Gastrocnemius medialis (tissue), 4 donors: ENCODE measurements at regions not wholly inside any gene's neighbourhood (a gene's known extent, or its start where the extent isn't known, plus 50 kb on each side); places are given as distances from the start of the nearest gene placed in this dataset.
A peak's percentile ranks its signal among the peaks of the same experiment; 100 is the strongest.
"Not testable (repeated sequence)": the region's sequence is repeated elsewhere in the genome, so short reads cannot be mapped to it uniquely, and the experiment has no call there.

Experiments
- ATAC-seq, 2 donors: fragments of 150-250 bp; one replicate each; pipeline ENCODE4 v1.9.1; 2016
- DNase-seq, 2 donors: peaks; one replicate each; pipeline ENCODE4 v3.0.0-alpha.2; 2019
- H3K27ac ChIP-seq, 4 donors: fragments of 200-600 bp; sonication (generic); 1 replicate in 1 of 4; 2 replicates in 3 of 4; pipeline ENCODE4 v1.5.1; 2016 to 2018; ENCODE audit warnings: mild to moderate bottlenecking in 2 of 4, moderate library complexity in 1 of 4
- H3K27me3 ChIP-seq, 3 donors: fragments of 200-600 bp; sonication (generic) in 2 of 3; 1 replicate in 1 of 3; 2 replicates in 2 of 3; pipeline versions ENCODE4 v1.5.1 to v1.6.0; 2016 to 2019; ENCODE audit warnings: mild to moderate bottlenecking in 1 of 3, moderate library complexity in 1 of 3
- H3K36me3 ChIP-seq, 2 donors: fragments of 200-600 bp; sonication (generic) in 1 of 2; one replicate each; pipeline ENCODE4 v1.5.1; 2017 to 2018
- H3K4me1 ChIP-seq, 2 donors: fragments of 200-600 bp; sonication (generic) in 1 of 2; one replicate each; pipeline ENCODE4 v1.5.1; 2016 to 2017; ENCODE audit warnings: mild to moderate bottlenecking in 2 of 2
- H3K4me3 ChIP-seq, 4 donors: fragments of 200-600 bp; sonication (generic) in 3 of 4; 1 replicate in 1 of 4; 2 replicates in 3 of 4; pipeline ENCODE4 v1.5.1; 2016 to 2019; ENCODE audit warnings: mild to moderate bottlenecking in 2 of 4
- H3K9me3 ChIP-seq, 3 donors: fragments of 200-600 bp; sonication (generic) in 2 of 3; 1 replicate in 1 of 3; 2 replicates in 2 of 3; pipeline ENCODE4 v1.5.1; 2016 to 2019
- POLR2A ChIP-seq, 2 donors: fragments of 450-650 bp; IDR thresholded peaks; one replicate each; pipeline ENCODE4 v1.6.1; 2017; ENCODE audit warnings: antibody characterized with exemption in 2 of 2, mild to moderate bottlenecking in 2 of 2, moderate library complexity in 2 of 2
- in situ Hi-C, 4 donors: fragments of 200-750 bp; cut with MboI; loops; one replicate each; pipeline versions ENCODE4 v1.15.0 to v1.8.0; 2017; ENCODE audit warnings: low sequenced_read_pairs in 4 of 4
- intact Hi-C: fragments of 100-400 bp; cut with DNase I; formaldehyde crosslinking; loops from one replicate; pipeline ENCODE4 v1.15.1; 2023; ENCODE audit warnings: low total_unique reads
- TF ChIP-seq, protein P1 (sequence below), 5 experiments: fragments of 450-650 bp in 3 of 5; fragments of 200-600 bp in 2 of 5; sonication (generic) in 2 of 5; IDR thresholded peaks in 4 of 5; conservative IDR thresholded peaks in 1 of 5; 1 replicate in 4 of 5; 2 replicates in 1 of 5; pipeline ENCODE4 v1.5.1; 2016 to 2019; ENCODE audit warnings: antibody characterized with exemption in 5 of 5, mild to moderate bottlenecking in 3 of 5, moderate library complexity in 3 of 5

DNA sequence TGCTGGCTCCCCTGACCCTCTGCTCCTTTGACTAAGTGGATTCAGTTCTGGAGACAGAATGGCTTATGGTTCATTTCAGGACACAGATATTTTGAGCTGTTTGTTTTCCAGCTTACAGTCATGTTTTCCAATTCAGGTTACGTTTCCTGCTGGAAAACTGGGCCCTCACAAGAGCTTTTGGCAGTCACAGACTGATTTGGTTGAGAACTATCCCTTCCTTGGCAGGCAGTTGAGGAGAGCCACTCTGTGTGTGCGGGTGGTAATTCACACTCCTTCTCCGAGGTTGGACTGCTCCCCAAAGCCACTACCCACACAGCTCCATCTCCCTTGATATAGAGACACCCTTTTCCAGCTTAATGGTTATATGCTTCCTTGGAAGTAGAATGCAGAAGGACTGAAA lies 534.5 kb downstream of the TMEM38B start:
- peaks cover 7 to 8% of the 10 kb centered on the region in 2 donors for H3K4me1 ChIP-seq
- no peaks in the 10 kb centered on the region for H3K27me3 ChIP-seq
- no peaks in the 10 kb centered on the region for H3K9me3 ChIP-seq
- no peaks in the 10 kb centered on the region for H3K36me3 ChIP-seq
- no peak overlapping the region for H3K27ac ChIP-seq
- in situ Hi-C loops: no loop called here
- peak in 1 of 2 donors; percentile 12 for DNase-seq
- intact Hi-C loops: no loop called here
- TF ChIP-seq POLR2A (IDR thresholded peaks at IDR 0.05): no peak
- TF ChIP-seq, protein P1, sequence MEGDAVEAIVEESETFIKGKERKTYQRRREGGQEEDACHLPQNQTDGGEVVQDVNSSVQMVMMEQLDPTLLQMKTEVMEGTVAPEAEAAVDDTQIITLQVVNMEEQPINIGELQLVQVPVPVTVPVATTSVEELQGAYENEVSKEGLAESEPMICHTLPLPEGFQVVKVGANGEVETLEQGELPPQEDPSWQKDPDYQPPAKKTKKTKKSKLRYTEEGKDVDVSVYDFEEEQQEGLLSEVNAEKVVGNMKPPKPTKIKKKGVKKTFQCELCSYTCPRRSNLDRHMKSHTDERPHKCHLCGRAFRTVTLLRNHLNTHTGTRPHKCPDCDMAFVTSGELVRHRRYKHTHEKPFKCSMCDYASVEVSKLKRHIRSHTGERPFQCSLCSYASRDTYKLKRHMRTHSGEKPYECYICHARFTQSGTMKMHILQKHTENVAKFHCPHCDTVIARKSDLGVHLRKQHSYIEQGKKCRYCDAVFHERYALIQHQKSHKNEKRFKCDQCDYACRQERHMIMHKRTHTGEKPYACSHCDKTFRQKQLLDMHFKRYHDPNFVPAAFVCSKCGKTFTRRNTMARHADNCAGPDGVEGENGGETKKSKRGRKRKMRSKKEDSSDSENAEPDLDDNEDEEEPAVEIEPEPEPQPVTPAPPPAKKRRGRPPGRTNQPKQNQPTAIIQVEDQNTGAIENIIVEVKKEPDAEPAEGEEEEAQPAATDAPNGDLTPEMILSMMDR (IDR thresholded peaks at IDR 0.05 in 4 of 5, conservative IDR thresholded peaks at IDR 0.05 in 1 of 5): no peak
- no peak overlapping the region for H3K4me3 ChIP-seq
- no peak for ATAC-seq

DNA sequence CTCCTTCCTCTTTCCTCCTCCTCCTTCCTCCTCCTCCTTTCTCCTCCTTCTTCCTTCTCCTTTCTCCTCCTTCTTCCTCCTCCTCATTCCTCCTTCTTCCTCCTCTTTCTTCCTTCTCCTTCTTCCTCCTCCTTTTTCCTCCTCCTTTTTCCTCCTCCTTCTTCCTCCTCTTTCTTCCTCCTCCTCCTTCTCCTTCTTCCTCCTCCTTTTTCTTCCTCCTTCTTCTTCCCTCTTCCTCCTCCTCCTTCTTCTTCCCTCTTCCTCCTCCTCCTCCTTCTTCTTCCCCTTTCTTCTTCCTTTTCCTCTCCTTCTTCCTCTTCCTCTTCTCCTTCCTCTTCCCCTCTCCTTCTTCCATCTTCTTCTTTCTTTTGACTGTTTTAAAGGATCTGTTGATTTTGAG lies 538.8 kb downstream of the TMEM38B start:
- no peak for TF ChIP-seq POLR2A (IDR thresholded peaks at IDR 0.05)
- TF ChIP-seq, protein P1 (IDR thresholded peaks at IDR 0.05 in 4 of 5, conservative IDR thresholded peaks at IDR 0.05 in 1 of 5): no peak
- ATAC-seq: no peak
- in situ Hi-C loops: no loop called here

DNA sequence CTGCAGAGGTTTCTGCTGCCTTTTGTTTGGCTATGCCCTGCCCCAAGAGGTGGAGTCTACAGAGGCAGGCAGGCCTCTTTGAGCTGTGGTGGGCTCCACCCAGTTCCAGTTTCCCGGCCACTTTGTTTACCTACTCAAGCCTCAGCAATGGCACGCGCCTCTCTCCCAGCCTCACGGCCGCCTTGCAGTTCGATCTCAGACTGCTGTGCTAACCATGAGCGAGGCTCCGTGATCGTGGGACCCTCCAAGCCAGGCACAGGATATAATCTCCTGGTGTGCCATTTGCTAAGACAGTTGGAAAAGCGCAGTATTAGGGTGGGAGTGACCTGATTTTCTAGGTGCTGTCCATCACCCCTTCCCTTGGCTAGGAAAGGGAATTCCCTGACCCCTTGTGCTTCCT lies 566.6 kb downstream of the TMEM38B start:
- ATAC-seq, H3K9me3 ChIP-seq, H3K4me3 ChIP-seq, H3K36me3 ChIP-seq, intact Hi-C loops, DNase-seq, H3K27me3 ChIP-seq, H3K27ac ChIP-seq, in situ Hi-C loops, H3K4me1 ChIP-seq: not testable (repeated sequence)

More for the DNA sequence above, 538.8 kb downstream of the TMEM38B start:
- no peak overlapping the region for H3K27ac ChIP-seq
- no peaks in the 10 kb centered on the region for H3K27me3 ChIP-seq
- no peaks in the 10 kb centered on the region for H3K9me3 ChIP-seq
- peaks cover 7 to 8% of the 10 kb centered on the region in 2 donors for H3K4me1 ChIP-seq
- H3K36me3 ChIP-seq: no peaks in the 10 kb centered on the region
- DNase-seq: no peak
- intact Hi-C loops: no loop called here
- no peak overlapping the region for H3K4me3 ChIP-seq

DNA sequence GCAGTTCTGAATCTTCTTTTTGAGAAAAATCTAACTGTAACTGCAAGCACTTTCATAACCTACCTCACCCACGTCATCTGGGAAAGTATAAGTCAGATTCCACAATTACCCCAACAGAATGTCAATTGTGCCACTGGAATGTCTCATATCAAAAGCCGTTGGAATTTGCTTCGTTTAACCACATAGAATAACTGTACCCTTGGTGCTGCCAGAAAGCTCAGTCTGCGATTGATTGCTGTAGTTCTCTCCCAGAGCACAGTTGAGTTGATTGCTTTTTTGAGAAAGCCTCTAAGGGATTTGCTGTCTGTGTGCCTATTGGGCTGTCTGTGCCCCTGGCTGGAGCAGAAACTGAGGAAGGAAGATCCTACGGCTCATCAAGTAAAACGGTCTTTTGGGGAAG lies 583.6 kb downstream of the TMEM38B start:
- Histone ChIP-seq H3K36me3 (no peaks in the 10 kb centered on the region), H3K27ac (no peak overlapping the region), H3K9me3 (no peaks in the 10 kb centered on the region), H3K4me1 (no peaks in the 10 kb centered on the region), H3K4me3 (no peak overlapping the region), H3K27me3 (no peaks in the 10 kb centered on the region)
- DNase-seq (no peak), ATAC-seq (no peak)
- no peak for TF ChIP-seq POLR2A (IDR thresholded peaks at IDR 0.05)
- TF ChIP-seq, protein P1 (IDR thresholded peaks at IDR 0.05 in 4 of 5, conservative IDR thresholded peaks at IDR 0.05 in 1 of 5): no peak
- in situ Hi-C loops: no loop called here
- intact Hi-C loops: no loop called here

DNA sequence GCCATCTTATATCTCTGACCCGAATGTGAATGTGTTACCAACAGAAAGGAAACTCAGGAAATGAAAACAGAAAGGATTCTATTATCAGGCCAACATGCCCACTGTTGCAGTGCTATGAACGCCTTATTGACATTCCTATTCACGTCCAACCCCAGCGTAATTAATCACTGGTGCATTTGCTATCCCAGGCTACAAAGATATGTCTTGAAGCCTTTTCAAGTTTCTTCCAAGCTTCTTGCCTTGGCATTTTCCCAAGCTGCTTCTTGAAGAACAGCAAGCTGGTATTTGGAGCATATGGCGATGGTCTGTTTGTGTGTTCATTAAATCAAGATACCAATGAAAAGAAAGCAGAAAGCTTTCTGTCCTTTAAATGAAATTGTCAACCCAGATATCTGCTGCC lies 579.2 kb upstream of the ZNF462 start:
- in situ Hi-C loops: no loop called here
- TF ChIP-seq, protein P1 (IDR thresholded peaks at IDR 0.05 in 4 of 5, conservative IDR thresholded peaks at IDR 0.05 in 1 of 5): no peak
- no peak for TF ChIP-seq POLR2A (IDR thresholded peaks at IDR 0.05)

More for the DNA sequence above, 579.2 kb upstream of the ZNF462 start:
- H3K27ac ChIP-seq: no peak overlapping the region
- no peaks in the 10 kb centered on the region for H3K9me3 ChIP-seq
- DNase-seq: no peak
- intact Hi-C loops: no loop called here
- no peaks in the 10 kb centered on the region for H3K27me3 ChIP-seq
- no peaks in the 10 kb centered on the region for H3K4me1 ChIP-seq
- no peak for ATAC-seq
- H3K4me3 ChIP-seq: no peak overlapping the region
- H3K36me3 ChIP-seq: no peaks in the 10 kb centered on the region
